Thyroid gland (tissue), 4 donors: ENCODE measurements at regions not wholly inside any gene's neighbourhood (a gene's known extent, or its start where the extent isn't known, plus 50 kb on each side); places are given as distances from the start of the nearest gene placed in this dataset.

Experiments used
- POLR2A ChIP-seq, 2 donors: fragments of 450-650 bp; IDR thresholded peaks; one replicate each; pipeline ENCODE4 v1.6.1; 2017; ENCODE audit warnings: antibody characterized with exemption in 2 of 2, mild to moderate bottlenecking in 2 of 2, moderate library complexity in 1 of 2
- TF ChIP-seq, protein P1 (sequence below), 6 experiments: fragments of 200-600 bp in 3 of 6; fragments of 450-650 bp in 3 of 6; sonication (generic) in 3 of 6; IDR thresholded peaks; one replicate each; pipeline ENCODE4 v1.5.1; 2016 to 2019; ENCODE audit warnings: antibody characterized with exemption in 6 of 6, mild to moderate bottlenecking in 2 of 6, inconsistent platforms in 1 of 6, moderate library complexity in 1 of 6

DNA sequence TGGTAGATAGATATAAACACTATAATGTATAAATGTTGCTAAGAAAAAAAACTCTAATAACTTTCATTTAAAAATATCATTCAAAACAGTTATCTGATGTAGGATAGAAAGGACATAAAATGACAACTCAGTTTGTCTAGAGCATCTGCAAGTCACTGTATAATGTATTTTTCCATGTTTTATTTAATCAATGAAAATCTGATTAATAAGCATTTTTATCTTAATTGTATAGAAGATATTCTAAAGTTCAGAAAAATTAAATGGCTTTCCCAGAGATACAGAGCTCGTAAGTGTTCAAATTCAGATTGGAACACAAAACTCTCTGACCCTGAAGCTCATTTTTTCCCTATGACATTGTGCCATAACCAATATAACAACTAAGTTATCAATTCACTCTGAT, 295.9 kb upstream of the DCN start:
- TF ChIP-seq, protein P1, sequence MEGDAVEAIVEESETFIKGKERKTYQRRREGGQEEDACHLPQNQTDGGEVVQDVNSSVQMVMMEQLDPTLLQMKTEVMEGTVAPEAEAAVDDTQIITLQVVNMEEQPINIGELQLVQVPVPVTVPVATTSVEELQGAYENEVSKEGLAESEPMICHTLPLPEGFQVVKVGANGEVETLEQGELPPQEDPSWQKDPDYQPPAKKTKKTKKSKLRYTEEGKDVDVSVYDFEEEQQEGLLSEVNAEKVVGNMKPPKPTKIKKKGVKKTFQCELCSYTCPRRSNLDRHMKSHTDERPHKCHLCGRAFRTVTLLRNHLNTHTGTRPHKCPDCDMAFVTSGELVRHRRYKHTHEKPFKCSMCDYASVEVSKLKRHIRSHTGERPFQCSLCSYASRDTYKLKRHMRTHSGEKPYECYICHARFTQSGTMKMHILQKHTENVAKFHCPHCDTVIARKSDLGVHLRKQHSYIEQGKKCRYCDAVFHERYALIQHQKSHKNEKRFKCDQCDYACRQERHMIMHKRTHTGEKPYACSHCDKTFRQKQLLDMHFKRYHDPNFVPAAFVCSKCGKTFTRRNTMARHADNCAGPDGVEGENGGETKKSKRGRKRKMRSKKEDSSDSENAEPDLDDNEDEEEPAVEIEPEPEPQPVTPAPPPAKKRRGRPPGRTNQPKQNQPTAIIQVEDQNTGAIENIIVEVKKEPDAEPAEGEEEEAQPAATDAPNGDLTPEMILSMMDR (IDR thresholded peaks at IDR 0.05) = no peak
- no peak for TF ChIP-seq POLR2A (IDR thresholded peaks at IDR 0.05)
